ENCODE measurements at regions not wholly inside any gene's neighbourhood (a gene's known extent, or its start where the extent isn't known, plus 50 kb on each side); places are given as distances from the start of the nearest gene placed in this dataset.

- TF ChIP-seq ZNF274 (IDR thresholded peaks at IDR 0.05; ENCODE audit: low read depth, low read length) (no peak), YY1 (IDR thresholded peaks at IDR 0.05; ENCODE audit: insufficient read depth, insufficient read length) (no peak)
Observed at GRCh38 chr18:26654616-26655524, 106.5 kb upstream of the KCTD1 start.

All from NT2/D1 (cell line).